ENCODE measurements at regions not wholly inside any gene's neighbourhood (a gene's known extent, or its start where the extent isn't known, plus 50 kb on each side); places are given as distances from the start of the nearest gene placed in this dataset.

DNA sequence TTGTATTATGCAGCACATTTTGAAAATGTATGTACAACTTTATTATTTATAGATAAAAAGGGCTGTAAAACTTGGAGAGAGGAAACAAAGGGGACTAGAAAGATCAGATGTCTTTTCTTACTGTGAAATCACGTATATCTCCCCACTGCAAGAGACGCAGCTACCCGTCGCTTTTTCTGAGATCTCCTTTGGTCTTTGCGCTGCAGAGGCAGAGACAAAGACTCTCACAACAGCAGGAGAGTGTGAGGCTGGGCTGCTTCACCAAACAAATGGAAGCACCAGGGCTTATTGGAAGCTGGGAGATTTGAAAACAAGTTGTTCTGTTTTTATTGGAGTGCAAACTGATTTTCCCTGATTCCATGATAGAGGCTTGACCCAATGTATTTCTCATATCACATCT, 129.0 kb upstream of the PARD3B start:
- H3K27me3 ChIP-seq (ENCODE audit: insufficient read depth, low read length), result no peaks in the 10 kb centered on the region
- TF ChIP-seq EZH2 (IDR thresholded peaks at IDR 0.05; ENCODE audit: borderline replicate concordance, low read length), result no peak
- TF ChIP-seq, protein P1, sequence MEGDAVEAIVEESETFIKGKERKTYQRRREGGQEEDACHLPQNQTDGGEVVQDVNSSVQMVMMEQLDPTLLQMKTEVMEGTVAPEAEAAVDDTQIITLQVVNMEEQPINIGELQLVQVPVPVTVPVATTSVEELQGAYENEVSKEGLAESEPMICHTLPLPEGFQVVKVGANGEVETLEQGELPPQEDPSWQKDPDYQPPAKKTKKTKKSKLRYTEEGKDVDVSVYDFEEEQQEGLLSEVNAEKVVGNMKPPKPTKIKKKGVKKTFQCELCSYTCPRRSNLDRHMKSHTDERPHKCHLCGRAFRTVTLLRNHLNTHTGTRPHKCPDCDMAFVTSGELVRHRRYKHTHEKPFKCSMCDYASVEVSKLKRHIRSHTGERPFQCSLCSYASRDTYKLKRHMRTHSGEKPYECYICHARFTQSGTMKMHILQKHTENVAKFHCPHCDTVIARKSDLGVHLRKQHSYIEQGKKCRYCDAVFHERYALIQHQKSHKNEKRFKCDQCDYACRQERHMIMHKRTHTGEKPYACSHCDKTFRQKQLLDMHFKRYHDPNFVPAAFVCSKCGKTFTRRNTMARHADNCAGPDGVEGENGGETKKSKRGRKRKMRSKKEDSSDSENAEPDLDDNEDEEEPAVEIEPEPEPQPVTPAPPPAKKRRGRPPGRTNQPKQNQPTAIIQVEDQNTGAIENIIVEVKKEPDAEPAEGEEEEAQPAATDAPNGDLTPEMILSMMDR (IDR thresholded peaks at IDR 0.05; ENCODE audit: low read length), result no peak

DNA sequence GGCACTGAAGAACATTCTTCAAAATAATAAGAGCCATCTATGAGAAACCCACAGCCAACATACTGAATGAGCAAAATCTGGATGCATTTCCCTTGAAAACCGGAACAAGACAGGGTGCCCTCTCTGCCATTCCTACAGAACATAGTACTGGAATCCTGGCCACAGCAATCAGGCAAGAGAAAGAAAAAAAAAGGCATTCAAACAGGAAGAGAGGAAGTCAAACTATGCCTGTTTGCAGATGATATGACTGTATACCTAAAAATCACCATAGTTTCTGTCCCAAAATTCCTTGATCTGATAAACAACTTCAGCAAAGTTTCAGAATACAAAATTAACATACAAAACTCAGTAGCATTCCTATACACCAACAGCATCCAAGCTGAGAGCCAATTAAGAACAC, 119.5 kb upstream of the PARD3B start:
- Histone ChIP-seq H3K79me2 (ENCODE audit: insufficient read depth, low read length) (no peaks in the 10 kb centered on the region), H3K9ac (ENCODE audit: low read length) (no peak overlapping the region), H3K9me2 (ENCODE audit: low read depth, low read length) (no peaks in the 10 kb centered on the region), H3K4me2 (ENCODE audit: low read length) (no peak overlapping the region), H3K36me3 (ENCODE audit: insufficient read depth, low read length) (no peaks in the 10 kb centered on the region), H3K4me3 (ENCODE audit: low read depth, low read length, poor library complexity, severe bottlenecking) (no peak overlapping the region), H3K9me3 (ENCODE audit: low read length) (no peaks in the 10 kb centered on the region), H3K27ac (ENCODE audit: low read depth, low read length, poor library complexity, severe bottlenecking) (no peak overlapping the region), H3F3A (ENCODE audit: insufficient read depth, low read length) (no peaks in the 10 kb centered on the region), H2AFZ (ENCODE audit: low read length) (no peak overlapping the region), H3K27me3 (ENCODE audit: insufficient read depth, low read length) (no peaks in the 10 kb centered on the region), H3K4me1 (ENCODE audit: insufficient read depth, low read length, severe bottlenecking) (no peaks in the 10 kb centered on the region), H4K20me1 (ENCODE audit: insufficient read depth, low read length) (no peaks in the 10 kb centered on the region)
- no peak for TF ChIP-seq EZH2 (IDR thresholded peaks at IDR 0.05; ENCODE audit: borderline replicate concordance, low read length)
- TF ChIP-seq, protein P1 (IDR thresholded peaks at IDR 0.05; ENCODE audit: low read length), result no peak

More for the DNA sequence above, 129.0 kb upstream of the PARD3B start:
- Histone ChIP-seq H3K4me1 (ENCODE audit: insufficient read depth, low read length, severe bottlenecking) (no peaks in the 10 kb centered on the region), H3K4me2 (ENCODE audit: low read length) (no peak overlapping the region), H3K36me3 (ENCODE audit: insufficient read depth, low read length) (no peaks in the 10 kb centered on the region), H3K9ac (ENCODE audit: low read length) (no peak overlapping the region), H3K9me2 (ENCODE audit: low read depth, low read length) (no peaks in the 10 kb centered on the region), H3K27ac (ENCODE audit: low read depth, low read length, poor library complexity, severe bottlenecking) (no peak overlapping the region), H3K79me2 (ENCODE audit: insufficient read depth, low read length) (no peaks in the 10 kb centered on the region), H4K20me1 (ENCODE audit: insufficient read depth, low read length) (no peaks in the 10 kb centered on the region), H3K4me3 (ENCODE audit: low read depth, low read length, poor library complexity, severe bottlenecking) (no peak overlapping the region), H3F3A (ENCODE audit: insufficient read depth, low read length) (no peaks in the 10 kb centered on the region), H3K9me3 (ENCODE audit: low read length) (no peaks in the 10 kb centered on the region), H2AFZ (ENCODE audit: low read length) (no peak overlapping the region)

DNA sequence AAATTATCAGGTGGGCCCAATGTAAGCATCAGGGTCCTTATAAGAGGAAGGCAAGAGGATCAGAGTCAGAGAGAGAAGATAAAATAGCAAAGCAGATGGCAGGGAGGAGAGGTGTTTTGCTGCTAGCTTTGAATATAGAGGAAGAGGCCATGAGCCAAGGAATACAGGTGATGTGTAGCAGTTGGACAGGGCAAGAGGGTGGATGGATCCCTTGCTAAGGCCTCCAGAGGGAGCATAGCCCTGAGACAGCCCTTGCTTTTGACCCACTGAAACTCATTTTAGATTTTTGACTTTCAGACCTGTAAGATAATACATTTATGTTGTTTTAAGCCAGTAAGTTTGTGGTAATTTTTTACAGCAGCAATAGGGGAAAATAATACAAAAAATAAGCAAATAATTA, 116.6 kb upstream of the PARD3B start:
- Histone ChIP-seq H3K36me3 (ENCODE audit: insufficient read depth, low read length) (no peaks in the 10 kb centered on the region), H3K4me1 (ENCODE audit: insufficient read depth, low read length, severe bottlenecking) (no peaks in the 10 kb centered on the region), H3K4me3 (ENCODE audit: low read depth, low read length, poor library complexity, severe bottlenecking) (no peak overlapping the region)

More for the DNA sequence above, 116.6 kb upstream of the PARD3B start:
- Histone ChIP-seq H3K79me2 (ENCODE audit: insufficient read depth, low read length) (no peaks in the 10 kb centered on the region), H2AFZ (ENCODE audit: low read length) (no peak overlapping the region), H3K27me3 (ENCODE audit: insufficient read depth, low read length) (no peaks in the 10 kb centered on the region), H4K20me1 (ENCODE audit: insufficient read depth, low read length) (no peaks in the 10 kb centered on the region), H3K4me2 (ENCODE audit: low read length) (no peak overlapping the region), H3K9me2 (ENCODE audit: low read depth, low read length) (no peaks in the 10 kb centered on the region), H3K9me3 (ENCODE audit: low read length) (no peaks in the 10 kb centered on the region; the same call in 1 of the 2 replicates), H3F3A (ENCODE audit: insufficient read depth, low read length) (no peaks in the 10 kb centered on the region), H3K9ac (ENCODE audit: low read length) (no peak overlapping the region), H3K27ac (ENCODE audit: low read depth, low read length, poor library complexity, severe bottlenecking) (no peak overlapping the region)
- TF ChIP-seq EZH2 (IDR thresholded peaks at IDR 0.05; ENCODE audit: borderline replicate concordance, low read length), result no peak
- TF ChIP-seq, protein P1 (IDR thresholded peaks at IDR 0.05; ENCODE audit: low read length), result no peak
